Endothelial cell of umbilical vein (primary cell): ENCODE measurements at regions not wholly inside any gene's neighbourhood (a gene's known extent, or its start where the extent isn't known, plus 50 kb on each side); places are given as distances from the start of the nearest gene placed in this dataset.

Experiments used
- EZH2 ChIP-seq: IDR thresholded peaks from 2 replicates; pipeline ENCODE4 v1.6.1; 2012; ENCODE audit warnings: borderline replicate concordance, low read depth, mild to moderate bottlenecking, moderate library complexity, low read length, inconsistent platforms; ENCODE audit not compliant: severe bottlenecking
- FOS ChIP-seq: IDR thresholded peaks from 2 replicates; pipeline ENCODE4 v1.6.1; 2011; ENCODE audit warnings: mild to moderate bottlenecking, low read length, moderate library complexity, borderline replicate concordance; ENCODE audit not compliant: insufficient read depth
- GATA2 ChIP-seq: IDR thresholded peaks from 2 replicates; pipeline ENCODE4 v1.7.0; 2011; ENCODE audit warnings: low read depth, mild to moderate bottlenecking, moderate library complexity, mixed read lengths, low read length; ENCODE audit not compliant: insufficient read length, insufficient read depth
- JUN ChIP-seq: IDR thresholded peaks from 2 replicates; pipeline ENCODE4 v1.6.1; 2011; ENCODE audit warnings: borderline replicate concordance, low read depth; ENCODE audit not compliant: insufficient read length, insufficient read depth
- MYC ChIP-seq: IDR thresholded peaks from one replicate; pipeline ENCODE4 v1.6.1; 2011; ENCODE audit warnings: mild to moderate bottlenecking, low read depth, low read length
- POLR2A ChIP-seq: IDR thresholded peaks from 2 replicates; pipeline ENCODE4 v1.6.1; 2012; ENCODE audit warnings: low read depth, mild to moderate bottlenecking, control low read depth, low read length
- POLR2AphosphoS5 ChIP-seq: IDR thresholded peaks from 2 replicates; pipeline ENCODE4 v1.6.1; 2012; ENCODE audit warnings: low read depth, mild to moderate bottlenecking, control low read depth, low read length, moderate library complexity; ENCODE audit not compliant: insufficient read depth
- TF ChIP-seq, protein P1 (sequence below), 2 donors: IDR thresholded peaks; 1 replicate in 1 of 2; 2 replicates in 1 of 2; pipeline ENCODE4 v1.5.1; 2011; ENCODE audit warnings: low read length in 2 of 2, mild to moderate bottlenecking in 2 of 2, moderate library complexity in 2 of 2, control low read depth in 1 of 2, inconsistent platforms in 1 of 2, low read depth in 1 of 2; ENCODE audit not compliant: insufficient read depth in 1 of 2; ENCODE audit errors: extremely low read depth in 1 of 2
- TF ChIP-seq, protein P2 (sequence below): IDR thresholded peaks from 2 replicates; pipeline ENCODE4 v1.6.1; 2011; ENCODE audit not compliant: insufficient read depth, insufficient read length

DNA sequence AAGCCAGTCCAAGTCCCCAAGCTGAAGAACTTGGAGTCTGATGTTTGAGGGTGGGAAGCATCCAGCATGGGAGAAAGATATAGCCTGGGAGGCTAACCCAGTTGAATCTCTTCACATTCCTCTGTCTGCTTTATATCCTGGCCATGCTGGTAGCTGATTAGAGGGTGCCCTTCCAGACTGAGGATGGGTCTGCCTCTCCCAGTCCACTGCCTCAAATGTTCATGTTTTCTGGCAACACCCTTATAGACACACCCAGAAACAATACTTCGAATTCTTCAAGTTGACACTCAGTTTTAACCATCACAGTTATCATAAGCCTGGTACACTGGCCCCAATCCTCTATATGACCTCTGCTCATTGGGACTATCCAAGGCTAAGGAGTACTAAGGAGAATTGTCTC lies 124.1 kb upstream of the WDR1 start:
- TF ChIP-seq POLR2A (no peak), MYC (no peak), POLR2AphosphoS5 (no peak), EZH2 (no peak), FOS (no peak), JUN (no peak), GATA2 (no peak)
- TF ChIP-seq, protein P1, sequence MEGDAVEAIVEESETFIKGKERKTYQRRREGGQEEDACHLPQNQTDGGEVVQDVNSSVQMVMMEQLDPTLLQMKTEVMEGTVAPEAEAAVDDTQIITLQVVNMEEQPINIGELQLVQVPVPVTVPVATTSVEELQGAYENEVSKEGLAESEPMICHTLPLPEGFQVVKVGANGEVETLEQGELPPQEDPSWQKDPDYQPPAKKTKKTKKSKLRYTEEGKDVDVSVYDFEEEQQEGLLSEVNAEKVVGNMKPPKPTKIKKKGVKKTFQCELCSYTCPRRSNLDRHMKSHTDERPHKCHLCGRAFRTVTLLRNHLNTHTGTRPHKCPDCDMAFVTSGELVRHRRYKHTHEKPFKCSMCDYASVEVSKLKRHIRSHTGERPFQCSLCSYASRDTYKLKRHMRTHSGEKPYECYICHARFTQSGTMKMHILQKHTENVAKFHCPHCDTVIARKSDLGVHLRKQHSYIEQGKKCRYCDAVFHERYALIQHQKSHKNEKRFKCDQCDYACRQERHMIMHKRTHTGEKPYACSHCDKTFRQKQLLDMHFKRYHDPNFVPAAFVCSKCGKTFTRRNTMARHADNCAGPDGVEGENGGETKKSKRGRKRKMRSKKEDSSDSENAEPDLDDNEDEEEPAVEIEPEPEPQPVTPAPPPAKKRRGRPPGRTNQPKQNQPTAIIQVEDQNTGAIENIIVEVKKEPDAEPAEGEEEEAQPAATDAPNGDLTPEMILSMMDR (IDR thresholded peaks at IDR 0.05; ENCODE audit: extremely low read depth in 1 of 2, insufficient read depth in 1 of 2, low read depth in 1 of 2, low read length in 2 of 2): no peak
- TF ChIP-seq, protein P2, sequence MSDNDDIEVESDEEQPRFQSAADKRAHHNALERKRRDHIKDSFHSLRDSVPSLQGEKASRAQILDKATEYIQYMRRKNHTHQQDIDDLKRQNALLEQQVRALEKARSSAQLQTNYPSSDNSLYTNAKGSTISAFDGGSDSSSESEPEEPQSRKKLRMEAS: no peak
